ENCODE measurements at regions not wholly inside any gene's neighbourhood (a gene's known extent, or its start where the extent isn't known, plus 50 kb on each side); places are given as distances from the start of the nearest gene placed in this dataset.

- no peak for TF ChIP-seq CTCF (IDR thresholded peaks at IDR 0.05)
- TF ChIP-seq POLR2AphosphoS5 (IDR thresholded peaks at IDR 0.05) = no peak
- no peak for TF ChIP-seq POLR2A (IDR thresholded peaks at IDR 0.05)
- intact Hi-C loops (cut with DNase I) = no loop called here
- Histone ChIP-seq H3K27ac (no peak overlapping the region), H3K27me3 (replicated peaks; ENCODE audit: insufficient read depth) (no peaks in the 10 kb centered on the region), H3K4me3 (no peak overlapping the region), H3K9me3 (no peaks in the 10 kb centered on the region), H3K36me3 (no peaks in the 10 kb centered on the region), H3K4me1 (replicated peaks) (no peaks in the 10 kb centered on the region)
- WGBS = 87% methylated on average over 8 of the region's 8 CpGs
- no peak for DNase-seq (ENCODE audit: low spot score)
Observed at GRCh38 chr5:3047212-3047774, 295.8 kb upstream of the IRX2 start.

GRCh38 chr5:3043600-3043999 is 292.1 kb upstream of the IRX2 start:
- Histone ChIP-seq H3K9me3 (no peaks in the 10 kb centered on the region), H3K27me3 (replicated peaks; ENCODE audit: insufficient read depth) (no peaks in the 10 kb centered on the region), H3K4me1 (replicated peaks) (no peaks in the 10 kb centered on the region), H3K36me3 (no peaks in the 10 kb centered on the region), H3K27ac (no peak overlapping the region), H3K4me3 (no peak overlapping the region)
- TF ChIP-seq POLR2AphosphoS5 (IDR thresholded peaks at IDR 0.05) = no peak
- TF ChIP-seq POLR2A (IDR thresholded peaks at IDR 0.05) = no peak
- TF ChIP-seq CTCF (IDR thresholded peaks at IDR 0.05) = no peak
- no peak for DNase-seq (ENCODE audit: low spot score)
- intact Hi-C loops (cut with DNase I) = no loop called here

GRCh38 chr5:3041001-3041400 is 289.5 kb upstream of the IRX2 start:
- no peak overlapping the region for H3K27ac ChIP-seq
- H3K36me3 ChIP-seq = no peaks in the 10 kb centered on the region
- no peak for DNase-seq (ENCODE audit: low spot score)
- TF ChIP-seq POLR2A (IDR thresholded peaks at IDR 0.05) (no peak), POLR2AphosphoS5 (IDR thresholded peaks at IDR 0.05) (no peak)
- no peak overlapping the region for H3K4me3 ChIP-seq
- intact Hi-C loops (cut with DNase I) = no loop called here
- H3K27me3 ChIP-seq (replicated peaks; ENCODE audit: insufficient read depth) = no peaks in the 10 kb centered on the region
- H3K9me3 ChIP-seq = no peaks in the 10 kb centered on the region
- 21% methylated on average over 4 of the region's 4 CpGs for WGBS
- H3K4me1 ChIP-seq (replicated peaks) = no peaks in the 10 kb centered on the region

GRCh38 chr5:3036041-3036788 is 284.7 kb upstream of the IRX2 start:
- no peak for DNase-seq (ENCODE audit: low spot score)
- WGBS = 70% methylated on average over 11 of the region's 14 CpGs
- no peak overlapping the region for H3K4me3 ChIP-seq
- intact Hi-C loops (cut with DNase I) = no loop called here
- no peaks in the 10 kb centered on the region for H3K4me1 ChIP-seq (replicated peaks)
- no peaks in the 10 kb centered on the region for H3K36me3 ChIP-seq
- H3K27me3 ChIP-seq (replicated peaks; ENCODE audit: insufficient read depth) = no peaks in the 10 kb centered on the region
- TF ChIP-seq POLR2A (IDR thresholded peaks at IDR 0.05) (no peak), CTCF (IDR thresholded peaks at IDR 0.05) (no peak)
- H3K27ac ChIP-seq = no peak overlapping the region
- H3K9me3 ChIP-seq = no peaks in the 10 kb centered on the region

- H3K27me3 ChIP-seq (replicated peaks; ENCODE audit: insufficient read depth) = no peaks in the 10 kb centered on the region
- H3K27ac ChIP-seq = no peak overlapping the region
- H3K36me3 ChIP-seq = no peaks in the 10 kb centered on the region
- H3K4me1 ChIP-seq (replicated peaks) = no peaks in the 10 kb centered on the region
- 94% methylated on average over 5 of the region's 5 CpGs for WGBS
- TF ChIP-seq POLR2A (IDR thresholded peaks at IDR 0.05) = no peak
- DNase-seq (ENCODE audit: low spot score) = no peak
- no peaks in the 10 kb centered on the region for H3K9me3 ChIP-seq
- intact Hi-C loops (cut with DNase I) = no loop called here
- H3K4me3 ChIP-seq = no peak overlapping the region
Observed at GRCh38 chr5:3035452-3035851, 284.0 kb upstream of the IRX2 start.

- no peaks in the 10 kb centered on the region for H3K27me3 ChIP-seq (replicated peaks; ENCODE audit: insufficient read depth)
- intact Hi-C loops (cut with DNase I) = no loop called here
- no peaks in the 10 kb centered on the region for H3K4me1 ChIP-seq (replicated peaks)
- H3K4me3 ChIP-seq = no peak overlapping the region
- H3K9me3 ChIP-seq = no peaks in the 10 kb centered on the region
- no peak for DNase-seq (ENCODE audit: low spot score)
- H3K36me3 ChIP-seq = no peaks in the 10 kb centered on the region
- no peak for TF ChIP-seq POLR2A (IDR thresholded peaks at IDR 0.05)
- no peak for TF ChIP-seq POLR2AphosphoS5 (IDR thresholded peaks at IDR 0.05)
- H3K27ac ChIP-seq = no peak overlapping the region
- 78% methylated on average over 1 of the region's 1 CpG for WGBS
Observed at GRCh38 chr5:3034881-3035280, 283.4 kb upstream of the IRX2 start.
